GM19395 (cell line): ENCODE measurements at regions not wholly inside any gene's neighbourhood (a gene's known extent, or its start where the extent isn't known, plus 50 kb on each side); places are given as distances from the start of the nearest gene placed in this dataset.
"Not testable (repeated sequence)": the region's sequence is repeated elsewhere in the genome, so short reads cannot be mapped to it uniquely, and the experiment has no call there.

Source experiments
- ATAC-seq: cut with Tn5 transposase; IDR thresholded peaks from one replicate; pipeline ENCODE4 v1.9.1; 2021; ENCODE audit warnings: mild to moderate bottlenecking, moderate library complexity; ENCODE audit not compliant: unreplicated experiment

DNA sequence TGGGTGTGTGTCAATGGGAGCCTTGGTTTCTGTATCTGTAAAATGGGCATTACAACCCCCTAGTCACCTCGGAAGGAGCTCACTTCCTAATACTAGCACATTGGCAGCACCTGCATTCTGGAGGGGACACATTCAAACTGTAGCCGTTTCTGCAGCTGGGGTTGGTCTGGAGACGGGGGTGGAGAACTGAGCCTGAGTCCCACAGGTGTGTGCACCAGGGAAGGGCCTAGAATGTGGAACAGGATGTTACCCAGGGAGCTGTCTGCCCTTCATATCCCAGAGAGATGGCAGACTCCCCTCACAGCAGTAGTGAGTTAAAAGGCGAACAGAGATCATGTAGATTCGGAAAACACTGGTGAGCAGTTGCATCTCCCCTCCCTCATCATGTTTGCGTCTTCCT is 272.8 kb upstream of the ZNF32 start:
- no peak for ATAC-seq

- not testable (repeated sequence) for ATAC-seq
Measured at GRCh38 chr10:43920236-43920758, 271.6 kb upstream of the ZNF32 start.

GRCh38 chr10:43913676-43914235 is 265.1 kb upstream of the ZNF32 start:
- no peak for ATAC-seq

GRCh38 chr10:43912469-43912868 is 263.8 kb upstream of the ZNF32 start:
- no peak for ATAC-seq

- no peak for ATAC-seq
Measured at GRCh38 chr10:43906490-43906889, 257.8 kb upstream of the ZNF32 start.

DNA sequence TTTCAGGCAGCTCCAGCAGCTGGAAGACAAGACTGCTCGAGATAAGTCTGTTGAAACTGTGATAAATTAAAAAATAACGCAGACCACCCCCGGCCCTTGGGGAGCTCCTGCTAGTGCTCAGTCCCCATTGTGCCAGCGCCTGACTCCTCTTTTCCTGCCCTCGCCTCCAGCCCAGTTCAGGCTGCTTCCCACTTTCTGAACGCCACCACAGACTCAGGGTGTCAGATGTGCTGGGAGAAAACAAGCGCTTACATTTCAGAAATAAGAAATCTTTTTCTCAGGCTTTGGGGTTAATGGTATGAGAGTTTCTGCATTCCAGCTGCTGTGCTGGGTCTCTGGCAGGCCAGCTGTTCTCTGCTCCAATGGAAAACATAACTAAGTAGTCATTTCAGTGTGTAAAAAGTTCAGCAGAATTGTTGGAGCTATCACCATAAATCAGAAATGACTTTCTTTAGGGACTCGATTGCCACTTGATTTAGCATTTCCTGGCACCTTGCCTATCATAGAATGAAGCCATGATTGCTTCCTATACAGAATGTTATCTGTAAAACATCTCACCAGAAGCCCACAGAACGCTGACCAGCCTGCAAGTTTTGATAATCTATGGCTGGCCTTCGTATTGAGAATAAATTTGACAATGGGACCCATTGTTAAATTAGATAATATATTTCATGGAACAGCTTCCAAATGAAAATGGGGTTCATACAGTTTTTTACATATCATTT is 257.0 kb upstream of the ZNF32 start:
- ATAC-seq = no peak

- no peak for ATAC-seq
Measured at GRCh38 chr10:43904844-43905243, 256.2 kb upstream of the ZNF32 start.

GRCh38 chr10:43904301-43904700 is 255.6 kb upstream of the ZNF32 start:
- ATAC-seq = no peak

- ATAC-seq = no peak
Measured at GRCh38 chr10:43903451-43903850, 254.8 kb upstream of the ZNF32 start.

DNA sequence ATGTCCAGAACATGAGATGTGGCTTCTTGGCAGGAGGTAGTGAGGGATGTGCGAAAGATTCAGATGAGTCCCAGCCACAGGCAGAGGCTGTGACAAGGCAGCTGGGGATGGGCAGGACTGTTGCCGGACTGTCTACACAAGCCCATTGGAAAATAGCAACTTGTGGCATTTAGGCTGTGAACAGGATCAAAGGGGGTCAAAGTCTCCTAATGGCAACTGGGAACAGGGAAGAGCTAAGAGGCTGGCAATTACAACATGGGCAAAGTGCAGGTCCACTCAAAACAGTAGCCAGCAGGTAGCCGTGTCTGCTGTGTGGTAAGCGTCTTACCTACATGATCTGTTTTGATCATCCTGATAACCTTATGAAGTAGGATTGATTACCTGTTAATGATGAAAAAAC is 254.2 kb upstream of the ZNF32 start:
- ATAC-seq = no peak

DNA sequence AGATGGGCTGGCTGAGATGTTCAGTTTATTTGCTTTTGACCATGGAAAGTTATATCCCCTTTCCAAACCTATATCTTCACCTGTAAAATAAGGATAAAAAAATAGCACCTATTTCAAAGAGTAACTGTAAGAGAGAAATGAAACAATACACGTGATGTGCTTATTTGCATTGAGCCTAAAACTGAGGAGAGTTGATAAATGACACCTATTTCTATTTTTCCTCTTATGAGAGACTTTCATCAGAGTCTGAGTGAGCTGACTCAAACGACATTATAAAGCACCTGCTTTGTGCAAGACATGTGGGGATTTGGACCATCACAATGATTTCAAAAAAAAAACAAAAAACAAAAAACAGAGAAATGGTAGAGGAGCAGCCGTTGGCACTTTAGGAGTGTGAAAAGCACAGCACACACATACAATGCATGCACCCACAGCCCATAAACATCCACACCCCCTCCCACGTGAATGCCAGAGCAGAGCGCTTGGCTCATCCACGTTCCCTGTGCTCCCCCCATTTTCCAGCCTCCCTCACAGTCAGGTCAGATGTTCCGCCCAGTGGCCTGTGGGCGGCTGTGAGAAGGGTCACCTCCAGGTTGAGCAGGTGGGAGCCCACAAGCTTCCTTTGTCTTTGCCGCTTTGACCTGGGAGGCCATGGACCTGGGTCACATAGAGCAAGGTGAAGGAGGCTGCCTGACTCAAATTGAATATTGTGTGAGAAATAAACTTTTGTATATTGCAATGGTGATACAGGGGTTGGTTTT is 253.2 kb upstream of the ZNF32 start:
- ATAC-seq = no peak

DNA sequence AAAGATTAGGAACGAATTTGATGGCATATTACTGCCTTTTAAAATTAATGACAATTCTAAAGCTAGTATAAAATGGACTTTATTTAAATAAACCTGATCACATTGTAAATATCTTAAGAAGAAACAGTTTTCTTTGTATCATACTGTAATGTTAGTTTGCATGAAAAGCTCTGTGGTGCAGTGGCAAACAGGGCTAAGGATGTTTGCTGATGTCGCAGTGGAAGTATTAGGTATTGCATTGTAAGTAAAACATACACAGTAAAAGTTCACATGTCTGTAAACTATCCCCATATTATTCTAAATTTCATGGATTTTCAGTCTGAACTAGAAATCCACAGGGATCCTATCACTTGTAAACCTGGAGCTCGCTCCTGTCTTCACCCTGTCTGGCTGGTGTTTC is 252.6 kb upstream of the ZNF32 start:
- ATAC-seq = no peak

GRCh38 chr10:43900571-43900970 is 251.9 kb upstream of the ZNF32 start:
- no peak for ATAC-seq

DNA sequence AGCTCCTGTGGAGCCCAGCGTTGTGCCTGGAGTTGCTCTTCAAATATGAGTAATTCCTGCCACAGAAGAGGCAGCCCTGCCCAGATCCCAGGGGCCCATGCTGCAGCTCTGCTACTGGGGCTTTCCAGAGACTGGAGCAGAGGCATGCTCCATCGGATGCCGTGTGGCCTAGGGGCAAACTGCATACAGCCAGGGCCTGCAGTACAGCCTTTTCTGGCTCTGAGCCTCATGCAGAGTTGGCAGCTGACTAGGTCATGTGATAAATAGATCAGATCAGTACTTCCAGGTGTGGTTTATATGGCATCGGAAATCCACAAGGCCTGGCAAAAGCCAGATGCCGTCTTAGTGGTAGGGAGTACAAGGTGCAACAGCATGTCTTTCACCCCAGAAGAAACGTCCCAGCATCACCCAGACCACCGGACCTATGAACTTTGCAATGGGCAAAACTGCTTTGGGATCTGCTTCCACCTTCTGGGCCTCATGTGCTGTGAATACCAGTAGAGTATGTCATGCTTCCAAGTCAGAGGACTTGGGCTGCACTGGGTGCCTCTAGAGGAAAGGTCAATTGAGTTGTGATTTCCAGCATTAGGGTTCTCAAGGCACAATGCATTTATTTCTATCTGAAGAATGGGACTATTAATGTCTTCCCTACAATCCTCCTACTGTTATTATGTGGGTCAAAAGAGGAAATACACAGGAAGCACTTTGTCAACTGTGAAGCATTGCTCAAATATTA is 250.7 kb upstream of the ZNF32 start:
- ATAC-seq = no peak

DNA sequence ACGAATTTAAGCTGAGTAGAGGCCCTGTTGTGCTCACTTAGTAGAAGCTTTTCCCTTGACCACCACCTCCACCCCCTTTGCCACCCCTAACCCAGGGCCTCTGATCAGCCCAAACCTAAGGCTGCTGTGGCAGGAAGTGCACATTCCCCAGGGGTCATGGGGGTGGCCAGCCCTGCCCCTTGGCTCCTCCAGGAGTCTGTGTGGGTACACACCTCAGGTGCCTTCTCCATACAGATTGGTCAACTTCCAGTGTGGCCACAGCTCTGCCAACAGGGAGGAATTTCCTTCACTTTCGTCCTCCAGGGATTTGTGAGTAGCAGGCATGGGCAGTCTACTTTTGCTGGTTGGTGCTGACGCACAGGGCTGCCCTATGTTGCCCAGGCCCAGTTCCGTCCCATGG is 249.9 kb upstream of the ZNF32 start:
- ATAC-seq = no peak

- ATAC-seq = no peak
Measured at GRCh38 chr10:43897765-43898419, 249.2 kb upstream of the ZNF32 start.

- ATAC-seq = no peak
Measured at GRCh38 chr10:43892062-43892770, 243.5 kb upstream of the ZNF32 start.

DNA sequence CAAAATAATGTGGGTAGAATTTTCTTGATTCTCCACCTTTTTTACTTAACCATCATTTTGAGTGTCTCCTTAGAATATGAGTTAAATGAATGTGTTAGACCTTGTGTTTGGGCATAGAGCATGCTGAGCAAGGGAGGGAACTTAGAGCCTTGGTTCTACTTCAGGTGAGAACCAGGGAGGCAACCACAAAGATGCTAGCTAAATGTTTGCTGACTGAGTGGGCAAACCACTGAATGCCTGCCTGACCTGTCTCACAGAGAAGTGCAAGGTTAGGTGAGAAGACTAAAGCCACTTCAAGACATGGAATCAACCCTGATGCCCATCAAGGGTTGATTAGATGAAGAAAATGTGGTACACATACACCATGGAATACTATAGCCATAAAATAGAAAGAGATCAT is 242.6 kb upstream of the ZNF32 start:
- no peak for ATAC-seq

DNA sequence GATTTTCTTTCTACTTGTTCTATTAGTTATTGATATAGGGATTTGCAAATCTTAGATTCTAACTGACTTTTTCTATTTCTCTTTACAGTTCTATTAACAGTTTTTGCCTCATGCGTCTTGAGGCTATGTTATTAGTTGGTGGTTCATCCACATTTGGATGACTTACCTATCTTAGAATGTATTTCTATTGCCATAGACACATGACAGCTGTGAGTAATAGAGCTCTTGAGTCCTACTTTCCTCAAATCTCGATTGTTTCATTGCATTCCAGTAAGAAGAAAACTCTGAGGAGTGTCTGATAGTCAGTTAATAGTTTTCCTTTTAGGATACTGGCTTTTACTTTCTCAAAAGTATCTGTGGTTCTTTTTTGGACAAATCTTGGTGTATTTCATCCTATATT is 241.4 kb upstream of the ZNF32 start:
- no peak for ATAC-seq

- no peak for ATAC-seq
Measured at GRCh38 chr10:43888586-43888985, 239.9 kb upstream of the ZNF32 start.
